GM13976 (cell line): ENCODE measurements at regions not wholly inside any gene's neighbourhood (a gene's known extent, or its start where the extent isn't known, plus 50 kb on each side); places are given as distances from the start of the nearest gene placed in this dataset.
A peak's percentile ranks its signal among the peaks of the same experiment; 100 is the strongest.

ENCODE experiments used
- DNase-seq: peaks from one replicate; pipeline ENCODE4 v3.0.0; 2012; ENCODE audit warnings: low spot score
- in situ Hi-C: fragments of 300-500 bp; cut with MboI; formaldehyde crosslinking; loops from one replicate; pipeline ENCODE4 v1.12.0; 2022; ENCODE audit warnings: low sequenced_read_pairs, mixed read lengths, inconsistent platforms; ENCODE audit not compliant: unreplicated experiment
- TF ChIP-seq, protein P1 (sequence below): IDR thresholded peaks from 2 replicates; pipeline ENCODE4 v1.5.1; 2012; ENCODE audit warnings: borderline replicate concordance, mild to moderate bottlenecking; ENCODE audit not compliant: insufficient read depth; ENCODE audit errors: extremely low read depth, missing control alignments, control extremely low read depth

GRCh38 chr6:14224359-14225103 is 107.0 kb downstream of the CD83 start:
- in situ Hi-C loops: loop anchor here (25.0 kb wide), 3 partner anchors 1163 to 1413 kb away; no protein-coding TSS in a partner anchor

GRCh38 chr6:14226051-14226660 is 108.6 kb downstream of the CD83 start:
- TF ChIP-seq, protein P1, sequence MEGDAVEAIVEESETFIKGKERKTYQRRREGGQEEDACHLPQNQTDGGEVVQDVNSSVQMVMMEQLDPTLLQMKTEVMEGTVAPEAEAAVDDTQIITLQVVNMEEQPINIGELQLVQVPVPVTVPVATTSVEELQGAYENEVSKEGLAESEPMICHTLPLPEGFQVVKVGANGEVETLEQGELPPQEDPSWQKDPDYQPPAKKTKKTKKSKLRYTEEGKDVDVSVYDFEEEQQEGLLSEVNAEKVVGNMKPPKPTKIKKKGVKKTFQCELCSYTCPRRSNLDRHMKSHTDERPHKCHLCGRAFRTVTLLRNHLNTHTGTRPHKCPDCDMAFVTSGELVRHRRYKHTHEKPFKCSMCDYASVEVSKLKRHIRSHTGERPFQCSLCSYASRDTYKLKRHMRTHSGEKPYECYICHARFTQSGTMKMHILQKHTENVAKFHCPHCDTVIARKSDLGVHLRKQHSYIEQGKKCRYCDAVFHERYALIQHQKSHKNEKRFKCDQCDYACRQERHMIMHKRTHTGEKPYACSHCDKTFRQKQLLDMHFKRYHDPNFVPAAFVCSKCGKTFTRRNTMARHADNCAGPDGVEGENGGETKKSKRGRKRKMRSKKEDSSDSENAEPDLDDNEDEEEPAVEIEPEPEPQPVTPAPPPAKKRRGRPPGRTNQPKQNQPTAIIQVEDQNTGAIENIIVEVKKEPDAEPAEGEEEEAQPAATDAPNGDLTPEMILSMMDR: no peak
- no peak for DNase-seq
- in situ Hi-C loops: no loop called here

More at GRCh38 chr6:14224359-14225103, 107.0 kb downstream of the CD83 start:
- TF ChIP-seq, protein P1: no peak
- peak; percentile 44 for DNase-seq

- in situ Hi-C loops: no loop called here
- TF ChIP-seq, protein P1: no peak
- no peak for DNase-seq
Observed at GRCh38 chr6:14228571-14228970, 111.0 kb downstream of the CD83 start.

- DNase-seq: no peak
- in situ Hi-C loops: no loop called here
Observed at GRCh38 chr6:14231071-14231483, 113.5 kb downstream of the CD83 start.

GRCh38 chr6:14231501-14232280 is 114.1 kb downstream of the CD83 start:
- in situ Hi-C loops: no loop called here
- DNase-seq: no peak
- TF ChIP-seq, protein P1: no peak

More at GRCh38 chr6:14231071-14231483, 113.5 kb downstream of the CD83 start:
- TF ChIP-seq, protein P1: no peak

DNA sequence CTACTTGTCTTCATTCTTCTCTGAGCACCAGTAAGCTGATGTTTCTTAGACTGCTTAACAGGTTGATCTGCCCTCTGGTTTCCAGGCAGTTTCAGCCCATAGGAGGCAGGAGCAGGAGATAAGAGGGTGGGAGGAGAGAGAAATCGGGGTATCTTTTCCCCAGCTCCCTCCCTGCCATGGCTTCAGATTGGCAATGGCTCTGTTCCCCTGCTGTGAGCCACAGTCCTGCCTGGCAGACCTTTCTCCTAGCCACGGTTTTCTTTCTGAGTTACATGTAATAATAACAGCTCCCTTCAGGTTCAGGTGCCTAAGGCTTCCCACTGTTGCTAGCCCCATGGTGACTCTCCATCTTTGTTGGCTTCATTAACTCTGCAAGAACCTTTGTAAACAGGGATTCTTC is 115.3 kb downstream of the CD83 start:
- TF ChIP-seq, protein P1: no peak
- in situ Hi-C loops: no loop called here
- no peak for DNase-seq
